GM12872 (cell line): ENCODE measurements at regions not wholly inside any gene's neighbourhood (a gene's known extent, or its start where the extent isn't known, plus 50 kb on each side); places are given as distances from the start of the nearest gene placed in this dataset.

Experiments used
- TF ChIP-seq, protein P1 (sequence below): IDR thresholded peaks from 3 replicates; pipeline ENCODE4 v1.5.1; 2011; ENCODE audit warnings: low read depth, mild to moderate bottlenecking, low read length, moderate library complexity; ENCODE audit not compliant: insufficient read depth

DNA sequence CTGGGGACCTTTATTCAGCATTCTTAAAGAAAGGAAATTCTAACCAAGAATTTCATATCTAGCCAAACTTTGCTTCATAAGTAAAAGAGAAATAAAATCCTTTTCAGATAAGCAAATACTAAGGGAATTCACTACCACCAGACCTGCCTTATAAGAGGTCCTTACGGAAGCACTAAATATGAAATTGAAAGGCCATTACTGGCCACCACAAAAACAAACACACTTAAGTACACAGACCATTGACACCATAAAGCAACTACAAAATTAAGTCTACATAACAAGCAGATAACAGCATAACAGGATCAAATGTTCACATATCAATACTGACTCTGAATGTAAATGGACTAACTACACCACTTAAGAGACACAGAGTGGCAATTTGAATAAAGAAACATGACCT lies 361.4 kb upstream of the POU5F2 start:
- TF ChIP-seq, protein P1, sequence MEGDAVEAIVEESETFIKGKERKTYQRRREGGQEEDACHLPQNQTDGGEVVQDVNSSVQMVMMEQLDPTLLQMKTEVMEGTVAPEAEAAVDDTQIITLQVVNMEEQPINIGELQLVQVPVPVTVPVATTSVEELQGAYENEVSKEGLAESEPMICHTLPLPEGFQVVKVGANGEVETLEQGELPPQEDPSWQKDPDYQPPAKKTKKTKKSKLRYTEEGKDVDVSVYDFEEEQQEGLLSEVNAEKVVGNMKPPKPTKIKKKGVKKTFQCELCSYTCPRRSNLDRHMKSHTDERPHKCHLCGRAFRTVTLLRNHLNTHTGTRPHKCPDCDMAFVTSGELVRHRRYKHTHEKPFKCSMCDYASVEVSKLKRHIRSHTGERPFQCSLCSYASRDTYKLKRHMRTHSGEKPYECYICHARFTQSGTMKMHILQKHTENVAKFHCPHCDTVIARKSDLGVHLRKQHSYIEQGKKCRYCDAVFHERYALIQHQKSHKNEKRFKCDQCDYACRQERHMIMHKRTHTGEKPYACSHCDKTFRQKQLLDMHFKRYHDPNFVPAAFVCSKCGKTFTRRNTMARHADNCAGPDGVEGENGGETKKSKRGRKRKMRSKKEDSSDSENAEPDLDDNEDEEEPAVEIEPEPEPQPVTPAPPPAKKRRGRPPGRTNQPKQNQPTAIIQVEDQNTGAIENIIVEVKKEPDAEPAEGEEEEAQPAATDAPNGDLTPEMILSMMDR = no peak

DNA sequence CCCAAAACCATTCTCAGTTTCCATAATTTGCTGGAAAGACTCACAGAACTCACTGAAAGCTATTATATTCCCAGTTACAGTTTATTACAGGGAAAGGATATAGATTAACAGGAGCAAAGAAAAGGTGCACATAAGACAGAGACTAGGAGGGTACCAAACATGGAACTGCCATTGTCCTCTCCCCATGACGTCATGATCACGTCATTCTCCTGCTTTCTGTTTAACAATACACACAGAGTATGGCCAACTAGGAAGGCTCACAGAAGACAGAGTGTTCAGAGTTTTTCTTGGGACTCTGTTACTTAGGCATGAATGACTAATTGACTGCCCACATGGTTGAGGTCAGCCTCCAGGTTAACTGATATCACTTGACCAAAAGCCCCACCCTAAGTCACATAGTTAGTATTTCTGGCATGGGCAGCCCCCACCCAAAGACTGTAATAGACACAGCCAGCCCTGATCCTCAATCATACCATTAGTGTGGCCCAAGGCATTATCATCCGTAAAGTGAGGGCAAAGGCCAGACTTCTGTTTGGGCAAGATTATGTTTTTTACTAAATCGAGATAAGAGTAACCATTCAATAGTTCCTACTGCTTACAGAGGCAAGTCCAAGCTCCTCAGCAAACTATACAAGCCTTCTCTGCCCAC lies 353.5 kb upstream of the POU5F2 start:
- TF ChIP-seq, protein P1 = no peak

DNA sequence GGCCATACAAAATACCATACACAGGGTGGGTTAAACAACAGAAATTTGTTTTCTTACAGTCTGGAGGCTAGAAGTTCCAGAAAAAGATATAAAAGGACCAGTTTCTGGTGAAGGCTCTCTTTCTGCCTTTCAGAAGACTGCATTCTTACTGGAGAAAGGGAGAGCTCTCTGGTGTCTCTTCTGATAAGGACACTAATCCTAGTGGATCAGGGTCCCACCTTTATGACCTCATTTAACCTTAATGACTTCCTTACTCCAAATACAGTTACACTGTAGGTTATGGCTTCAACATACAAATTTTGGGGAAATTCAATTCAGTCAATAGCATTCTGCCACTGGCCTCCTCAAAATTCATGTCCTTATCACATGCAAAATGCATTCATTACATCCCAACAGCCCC lies 351.9 kb upstream of the POU5F2 start:
- TF ChIP-seq, protein P1 = no peak

DNA sequence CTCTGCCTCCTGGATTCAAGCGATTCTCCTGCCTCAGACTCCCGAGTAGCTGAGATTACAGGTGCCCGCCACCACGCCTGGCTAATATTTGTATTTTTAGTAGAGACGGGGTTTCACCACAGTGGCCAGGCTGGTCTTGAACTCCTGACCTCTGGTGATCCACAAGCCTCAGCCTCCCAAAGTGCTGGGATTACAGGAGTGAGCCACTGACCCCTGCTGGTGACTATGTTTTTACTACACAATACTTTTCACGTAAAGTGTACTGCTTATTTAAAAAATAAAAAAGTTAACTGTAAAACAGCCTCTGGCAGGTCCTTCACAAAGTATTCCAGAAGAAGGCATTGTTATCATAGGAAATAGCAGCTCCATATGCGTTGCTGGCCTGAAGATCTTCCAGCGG lies 345.2 kb upstream of the POU5F2 start:
- TF ChIP-seq, protein P1 = 0 out of 3 replicates have a peak, but pooled peaks have one; percentile 19

DNA sequence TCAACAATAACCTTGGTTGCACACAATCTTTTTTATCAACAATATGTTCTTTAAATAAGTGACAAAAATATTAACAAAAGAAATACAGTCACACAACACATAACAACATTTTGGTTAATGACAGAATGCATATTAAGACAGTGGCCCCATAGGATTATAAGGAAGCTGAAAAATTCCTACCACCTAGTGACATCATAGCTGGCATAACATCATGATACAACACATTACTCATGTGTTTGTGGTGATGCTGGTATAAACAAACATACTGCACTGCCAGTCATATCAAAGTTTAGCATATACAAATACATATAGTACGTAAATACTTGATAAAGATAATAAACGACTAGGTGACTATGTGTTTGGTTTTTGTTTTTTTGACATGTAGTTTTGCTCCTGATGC lies 344.8 kb upstream of the POU5F2 start:
- TF ChIP-seq, protein P1 = no peak

DNA sequence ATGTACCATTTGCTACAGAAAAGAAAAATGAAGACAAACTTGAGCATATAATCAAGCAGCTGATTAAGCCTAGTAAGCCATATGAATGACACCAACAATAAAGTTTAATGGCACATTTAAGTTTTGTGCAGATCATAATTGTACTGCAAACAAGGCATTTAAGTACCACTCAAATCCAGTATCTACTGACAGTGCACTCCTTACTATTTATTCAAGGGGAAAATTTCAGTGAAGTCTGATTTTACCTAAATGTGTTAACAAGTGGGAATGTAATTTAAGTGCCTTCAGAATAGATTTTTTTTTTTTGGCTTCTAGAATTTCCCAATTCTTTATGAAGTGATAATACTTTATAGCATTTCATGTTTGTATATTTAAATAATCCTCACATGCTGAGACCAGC lies 341.0 kb upstream of the POU5F2 start:
- TF ChIP-seq, protein P1 = no peak

DNA sequence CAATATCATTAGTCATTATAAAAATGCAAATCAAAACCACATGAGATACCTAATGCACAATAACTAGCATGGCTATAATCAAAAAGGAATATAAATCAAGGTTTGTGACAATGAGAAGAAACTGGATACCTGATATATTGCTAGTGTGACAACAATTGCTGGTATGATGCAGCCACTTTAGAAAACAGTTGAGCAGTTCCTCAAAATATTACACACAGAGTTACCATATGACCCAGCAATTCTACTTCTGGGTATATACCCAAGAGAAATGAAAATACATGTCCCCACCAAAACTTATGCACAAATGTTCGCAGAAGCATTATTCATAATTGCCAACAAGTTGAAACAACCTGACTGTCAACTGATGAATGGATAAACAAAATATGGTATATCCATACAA lies 339.7 kb upstream of the POU5F2 start:
- TF ChIP-seq, protein P1 = no peak
